HEK293 (cell line): ENCODE measurements at regions not wholly inside any gene's neighbourhood (a gene's known extent, or its start where the extent isn't known, plus 50 kb on each side); places are given as distances from the start of the nearest gene placed in this dataset.

ENCODE experiments used
- BCL11A ChIP-seq: fragments of 450-650 bp; formaldehyde crosslinking; IDR thresholded peaks from 2 replicates; pipeline ENCODE4 v1.5.1; 2016; ENCODE audit warnings: low read depth, missing biosample characterization, missing genetic modification characterization
- GLIS1 ChIP-seq: fragments of 450-650 bp; formaldehyde crosslinking; IDR thresholded peaks from 2 replicates; pipeline ENCODE4 v1.5.1; 2016; ENCODE audit warnings: missing biosample characterization, missing genetic modification characterization
- ZNF114 ChIP-seq: fragments of 450-650 bp; formaldehyde crosslinking; IDR thresholded peaks from 2 replicates; pipeline ENCODE4 v1.5.0; 2017; ENCODE audit warnings: missing biosample characterization, missing genetic modification characterization
- ZNF311 ChIP-seq: fragments of 450-650 bp; formaldehyde crosslinking; IDR thresholded peaks from 2 replicates; pipeline ENCODE4 v1.5.1; 2017; ENCODE audit warnings: missing biosample characterization, missing genetic modification characterization, borderline replicate concordance
- ZNF768 ChIP-seq: fragments of 450-650 bp; formaldehyde crosslinking; IDR thresholded peaks from 2 replicates; pipeline ENCODE4 v1.5.1; 2018; ENCODE audit warnings: missing biosample characterization, mild to moderate bottlenecking, missing genetic modification characterization
- TF ChIP-seq, protein P1 (sequence below): fragments of 450-650 bp; formaldehyde crosslinking; IDR thresholded peaks from 2 replicates; pipeline ENCODE4 v1.5.1; 2016; ENCODE audit warnings: missing biosample characterization, missing genetic modification characterization
- TF ChIP-seq, protein P2 (sequence below): sonication (generic); formaldehyde crosslinking; IDR thresholded peaks from 2 replicates; pipeline ENCODE4 v1.8.1; 2022; ENCODE audit warnings: mild to moderate bottlenecking, moderate library complexity, missing genetic modification reagents

DNA sequence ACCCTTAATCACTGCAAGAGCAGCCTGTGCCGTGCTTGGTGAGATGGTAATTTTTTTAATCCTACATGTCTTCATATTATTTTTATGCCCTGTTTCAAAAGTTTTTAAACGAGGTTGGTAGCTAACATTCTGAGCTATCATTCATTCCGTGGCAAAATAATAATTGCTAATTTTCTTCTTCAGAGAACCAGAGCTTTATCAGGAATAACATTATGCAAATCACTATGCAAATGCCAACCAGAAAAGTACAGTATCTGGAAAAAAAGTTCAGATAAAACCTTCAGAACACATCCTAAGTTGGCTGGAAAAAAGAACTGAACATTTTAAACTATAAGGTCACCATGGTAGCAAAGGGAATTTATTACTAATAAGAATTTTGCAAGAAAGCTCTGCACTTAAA lies 165.1 kb upstream of the NABP1 start:
- TF ChIP-seq, protein P1, sequence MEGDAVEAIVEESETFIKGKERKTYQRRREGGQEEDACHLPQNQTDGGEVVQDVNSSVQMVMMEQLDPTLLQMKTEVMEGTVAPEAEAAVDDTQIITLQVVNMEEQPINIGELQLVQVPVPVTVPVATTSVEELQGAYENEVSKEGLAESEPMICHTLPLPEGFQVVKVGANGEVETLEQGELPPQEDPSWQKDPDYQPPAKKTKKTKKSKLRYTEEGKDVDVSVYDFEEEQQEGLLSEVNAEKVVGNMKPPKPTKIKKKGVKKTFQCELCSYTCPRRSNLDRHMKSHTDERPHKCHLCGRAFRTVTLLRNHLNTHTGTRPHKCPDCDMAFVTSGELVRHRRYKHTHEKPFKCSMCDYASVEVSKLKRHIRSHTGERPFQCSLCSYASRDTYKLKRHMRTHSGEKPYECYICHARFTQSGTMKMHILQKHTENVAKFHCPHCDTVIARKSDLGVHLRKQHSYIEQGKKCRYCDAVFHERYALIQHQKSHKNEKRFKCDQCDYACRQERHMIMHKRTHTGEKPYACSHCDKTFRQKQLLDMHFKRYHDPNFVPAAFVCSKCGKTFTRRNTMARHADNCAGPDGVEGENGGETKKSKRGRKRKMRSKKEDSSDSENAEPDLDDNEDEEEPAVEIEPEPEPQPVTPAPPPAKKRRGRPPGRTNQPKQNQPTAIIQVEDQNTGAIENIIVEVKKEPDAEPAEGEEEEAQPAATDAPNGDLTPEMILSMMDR (tag by site-specific recombination) = no peak
- TF ChIP-seq, protein P2, sequence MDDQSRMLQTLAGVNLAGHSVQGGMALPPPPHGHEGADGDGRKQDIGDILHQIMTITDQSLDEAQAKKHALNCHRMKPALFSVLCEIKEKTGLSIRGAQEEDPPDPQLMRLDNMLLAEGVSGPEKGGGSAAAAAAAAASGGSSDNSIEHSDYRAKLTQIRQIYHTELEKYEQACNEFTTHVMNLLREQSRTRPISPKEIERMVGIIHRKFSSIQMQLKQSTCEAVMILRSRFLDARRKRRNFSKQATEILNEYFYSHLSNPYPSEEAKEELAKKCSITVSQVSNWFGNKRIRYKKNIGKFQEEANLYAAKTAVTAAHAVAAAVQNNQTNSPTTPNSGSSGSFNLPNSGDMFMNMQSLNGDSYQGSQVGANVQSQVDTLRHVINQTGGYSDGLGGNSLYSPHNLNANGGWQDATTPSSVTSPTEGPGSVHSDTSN (CRISPR knock-in tag) = no peak
- TF ChIP-seq ZNF768 (tag by site-specific recombination) (no peak), GLIS1 (tag by site-specific recombination) (no peak), ZNF114 (no peak), BCL11A (tag by site-specific recombination) (no peak), ZNF311 (no peak)
